Suppressor macrophage (primary cell): ENCODE measurements at regions not wholly inside any gene's neighbourhood (a gene's known extent, or its start where the extent isn't known, plus 50 kb on each side); places are given as distances from the start of the nearest gene placed in this dataset.
A peak's percentile ranks its signal among the peaks of the same experiment; 100 is the strongest.
"Not testable (repeated sequence)": the region's sequence is repeated elsewhere in the genome, so short reads cannot be mapped to it uniquely, and the experiment has no call there.

Source experiments
- DNase-seq, 4 experiments: peaks; one replicate each; pipeline ENCODE4 v3.0.0-alpha.2; 2020 to 2022

DNA sequence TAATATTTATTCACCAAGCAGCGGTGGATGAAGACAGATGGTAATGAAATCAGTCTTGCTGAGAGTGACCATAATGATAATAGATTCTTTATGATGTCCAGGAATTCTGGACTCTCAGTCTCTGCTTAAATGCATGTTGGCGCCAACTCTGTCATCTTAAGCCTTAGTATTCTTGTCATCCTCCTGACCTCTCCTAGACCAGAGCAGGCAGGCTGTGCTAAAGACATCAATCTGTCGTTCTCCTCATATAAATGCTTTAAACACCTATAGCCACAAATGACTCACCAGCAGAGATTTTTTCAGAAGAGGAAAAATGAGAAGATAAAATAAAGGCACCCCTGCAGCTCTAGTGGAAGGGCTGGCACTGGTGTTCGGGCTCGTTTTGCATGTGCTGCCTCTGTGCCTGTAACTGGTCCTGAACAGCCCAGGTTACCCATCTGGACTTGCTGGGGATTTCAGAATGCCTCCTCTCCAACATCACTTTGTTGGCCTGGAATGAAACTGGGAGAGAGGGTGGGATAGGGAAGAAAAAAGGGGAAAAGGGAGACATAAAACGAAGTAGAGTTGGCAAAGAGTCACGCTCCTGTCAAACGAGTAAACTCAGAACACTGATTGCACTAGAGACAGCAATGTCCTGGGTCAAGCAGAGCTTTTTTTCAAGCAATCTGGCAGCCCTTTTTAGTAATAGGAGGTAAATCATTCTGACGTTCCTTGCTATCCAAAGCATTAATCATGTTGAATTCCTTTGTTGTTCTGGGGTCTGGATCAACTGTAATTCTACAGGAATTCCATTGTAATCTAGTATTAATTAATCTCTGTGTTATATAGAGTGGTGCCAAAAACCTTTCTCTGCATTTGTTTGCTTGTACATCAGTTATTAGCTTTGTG lies 195.5 kb upstream of the CLINT1 start:
- DNase-seq, result no peak

DNA sequence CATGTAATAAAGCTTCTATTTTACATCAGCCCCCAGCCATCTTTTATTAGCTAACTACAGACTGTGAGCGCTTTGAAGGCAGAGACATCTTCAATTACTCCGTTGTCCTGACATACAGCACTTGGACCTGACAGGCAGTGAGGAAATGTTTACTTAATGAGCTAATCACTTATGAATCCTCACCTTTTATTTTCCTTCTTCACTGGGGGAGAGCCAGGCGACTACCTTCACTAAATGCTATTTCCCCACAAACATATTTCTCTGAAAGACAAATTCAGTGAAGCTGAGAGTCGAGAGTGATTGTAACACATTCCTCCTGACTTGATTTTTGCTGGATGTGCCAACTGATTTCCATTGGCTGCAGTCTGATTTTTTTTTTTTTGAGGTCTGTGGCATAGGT lies 192.1 kb upstream of the CLINT1 start:
- no peak for DNase-seq

DNA sequence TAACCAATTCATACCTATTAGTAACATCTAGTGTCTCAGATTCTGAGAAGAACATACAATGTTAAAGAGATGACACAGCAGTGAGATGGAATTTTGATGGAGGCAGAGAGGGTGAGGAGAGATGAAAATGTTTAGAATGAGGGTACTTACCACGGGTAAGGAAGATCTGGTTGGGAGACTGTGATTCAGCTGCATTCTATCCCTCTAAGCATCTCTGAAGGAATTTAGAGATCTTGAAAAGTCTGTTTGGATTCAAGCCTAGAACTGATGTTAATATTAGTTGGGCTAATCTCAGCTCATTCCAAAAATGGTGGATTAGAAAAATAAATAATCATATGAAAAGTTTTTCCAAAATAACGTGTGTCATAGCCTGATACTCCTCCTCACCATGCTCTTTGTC lies 191.5 kb upstream of the CLINT1 start:
- no peak for DNase-seq

DNA sequence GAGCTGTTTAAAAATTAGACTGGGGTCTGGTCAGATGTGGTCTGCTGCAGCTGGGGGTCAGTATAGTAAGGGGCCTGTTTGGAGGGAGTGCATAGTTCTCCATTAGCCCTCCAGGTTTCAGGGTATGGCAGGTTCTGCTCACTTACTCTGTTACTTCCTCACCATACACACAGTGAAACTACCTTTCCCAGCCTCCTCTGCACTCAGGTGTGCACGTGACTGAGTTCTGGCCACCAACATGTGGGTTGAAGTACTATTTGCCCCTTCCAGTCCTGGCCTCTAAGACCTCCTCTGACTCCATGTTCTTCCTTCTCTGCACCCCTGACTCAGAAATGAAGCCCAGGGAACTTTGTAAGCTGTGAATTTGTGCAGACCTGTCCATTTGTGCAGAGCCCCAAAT lies 190.5 kb upstream of the CLINT1 start:
- no peak for DNase-seq

DNA sequence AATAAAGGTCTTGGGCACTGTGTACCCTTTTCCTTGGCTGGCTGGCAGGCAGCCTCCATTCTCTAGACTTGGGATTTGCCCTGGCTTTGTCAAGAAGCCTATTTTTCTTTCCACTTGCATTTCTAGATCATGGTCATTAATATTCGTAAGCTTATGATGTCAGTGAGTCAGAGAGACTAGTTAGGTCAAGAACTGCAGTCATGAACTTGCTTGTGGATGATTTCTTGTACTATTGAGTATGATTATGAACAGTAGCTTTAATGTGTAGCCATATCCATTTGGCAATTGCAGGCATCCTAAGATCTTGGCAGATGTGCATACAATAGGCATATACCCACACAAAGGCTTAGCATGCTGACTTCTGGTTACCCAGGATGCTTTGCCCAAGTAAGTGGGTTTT lies 186.8 kb upstream of the CLINT1 start:
- no peak for DNase-seq

DNA sequence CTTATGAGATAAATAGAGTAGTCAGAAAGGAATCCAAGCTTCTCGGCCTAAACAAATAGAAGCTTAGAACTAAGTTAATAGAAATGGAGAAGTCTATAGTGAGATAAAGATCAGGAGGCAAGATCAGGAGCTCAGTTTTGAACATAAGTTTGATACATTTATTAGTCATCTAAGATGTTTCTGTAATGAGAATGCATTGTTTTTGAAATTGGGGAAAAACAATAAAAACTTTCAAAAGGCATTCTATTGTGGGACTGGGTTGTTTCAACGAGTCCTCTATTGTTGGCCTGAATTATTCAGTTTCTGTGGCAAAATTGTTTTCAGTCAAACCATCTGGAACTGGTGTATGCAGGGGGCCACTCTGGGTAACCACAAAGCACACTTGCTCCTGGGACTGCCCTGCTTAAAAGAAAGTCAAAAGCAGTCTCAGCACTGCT lies 181.0 kb upstream of the CLINT1 start:
- DNase-seq, result no peak

DNA sequence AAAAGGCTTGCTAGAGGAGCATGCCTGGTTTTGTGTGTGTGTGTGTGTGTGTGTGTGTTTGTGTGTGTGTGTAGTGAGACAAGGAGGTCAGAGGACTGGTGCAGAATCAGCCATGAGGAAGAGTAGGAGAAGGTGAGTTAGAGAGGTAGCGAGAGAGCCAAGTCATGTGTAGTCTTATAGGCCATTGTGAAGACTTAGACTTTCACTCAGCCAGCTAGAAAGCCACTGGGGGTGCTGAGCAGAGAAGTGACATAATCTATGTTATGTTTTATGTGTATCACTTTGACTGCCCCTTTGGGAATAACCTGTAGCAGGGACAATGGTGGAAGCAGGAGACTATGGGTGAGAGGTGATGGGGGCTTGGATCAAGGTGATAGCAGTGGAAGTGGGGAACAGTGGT lies 180.5 kb upstream of the CLINT1 start:
- no peak for DNase-seq

DNA sequence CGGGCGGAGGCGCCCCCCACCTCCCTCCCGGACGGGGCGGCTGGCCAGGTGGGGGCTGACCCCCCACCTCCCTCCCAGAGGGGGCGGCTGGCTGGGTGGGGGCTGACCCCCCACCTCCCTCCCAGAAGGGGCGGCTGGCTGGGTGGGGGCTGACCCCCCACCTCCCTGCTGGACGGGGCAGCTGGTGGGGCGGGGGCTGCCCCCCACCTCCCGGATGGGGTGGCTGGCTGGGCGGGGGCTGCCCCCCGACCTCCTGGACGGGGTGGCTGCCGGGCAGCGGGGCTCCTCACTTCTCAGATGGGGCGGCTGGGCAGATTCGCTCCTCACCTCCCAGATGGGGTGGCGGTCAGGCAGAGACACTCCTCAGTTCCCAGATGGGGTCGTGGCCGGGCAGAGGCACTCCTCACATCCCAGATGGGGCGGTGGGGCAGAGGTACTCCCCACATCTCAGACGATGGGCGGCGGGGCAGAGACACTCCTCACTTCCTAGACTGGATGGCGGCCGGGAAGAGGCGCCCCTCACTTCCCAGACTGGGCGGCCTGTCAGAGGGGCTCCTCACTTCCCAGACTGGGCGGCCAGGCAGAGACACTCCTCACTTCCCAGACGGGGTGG lies 178.1 kb upstream of the CLINT1 start:
- DNase-seq, result not testable (repeated sequence)

DNA sequence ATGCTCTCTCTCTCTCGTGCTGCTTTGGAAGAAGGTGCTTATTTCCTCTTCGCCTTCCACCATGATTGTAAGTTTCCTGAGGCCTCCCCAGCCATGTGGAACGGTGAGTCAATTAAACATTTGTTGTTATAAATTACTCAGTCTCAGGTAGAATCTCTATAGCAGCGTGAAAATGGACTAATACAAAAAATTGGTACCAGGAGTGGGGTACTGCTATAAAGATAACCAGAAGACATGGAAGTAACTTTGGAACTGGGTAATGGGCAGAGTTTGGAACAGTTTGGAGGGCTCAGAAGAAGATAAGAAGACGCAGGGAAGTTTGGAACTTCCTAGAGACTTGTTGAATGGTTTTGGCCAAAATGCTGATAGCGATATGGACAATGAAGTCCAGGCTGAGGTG lies 175.6 kb upstream of the CLINT1 start:
- not testable (repeated sequence) for DNase-seq

DNA sequence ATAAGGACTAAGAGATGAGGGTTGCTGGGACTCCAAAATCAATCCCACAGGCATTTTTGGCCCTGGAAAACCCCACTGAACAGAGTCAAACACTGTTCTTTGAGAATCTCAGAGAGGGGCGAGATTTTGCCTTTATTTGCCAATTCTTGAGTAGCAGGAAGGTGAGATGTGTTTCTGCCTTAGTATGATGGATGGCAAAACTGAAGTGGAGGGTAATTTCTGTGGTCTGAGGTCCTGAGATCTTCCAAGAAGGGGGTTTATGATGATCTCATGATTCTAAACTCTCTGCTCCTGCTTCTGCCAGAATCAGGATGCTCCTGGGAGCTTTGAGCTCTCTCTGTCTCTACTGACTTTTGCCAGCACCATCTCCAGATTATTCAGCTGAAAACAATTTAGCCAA lies 174.8 kb upstream of the CLINT1 start:
- DNase-seq, result no peak

DNA sequence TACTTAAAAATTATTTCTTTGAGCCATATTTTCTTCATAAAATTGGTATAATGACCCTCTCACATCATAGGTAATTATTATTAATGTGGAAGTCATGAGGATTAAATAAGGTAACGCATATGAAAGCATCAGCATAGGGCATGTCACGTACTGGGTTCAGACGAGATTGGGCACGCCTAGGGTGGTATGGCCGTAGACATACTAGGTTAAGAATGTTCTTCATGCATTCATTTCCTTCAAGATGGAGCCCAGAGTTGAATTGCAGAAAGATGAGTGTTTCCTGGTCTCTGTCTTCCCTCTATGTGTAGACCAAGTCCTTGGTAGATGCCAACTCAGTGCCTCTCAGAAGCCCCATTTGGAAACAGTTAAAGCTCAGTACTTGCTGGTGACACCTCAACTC lies 174.1 kb upstream of the CLINT1 start:
- DNase-seq, result no peak

DNA sequence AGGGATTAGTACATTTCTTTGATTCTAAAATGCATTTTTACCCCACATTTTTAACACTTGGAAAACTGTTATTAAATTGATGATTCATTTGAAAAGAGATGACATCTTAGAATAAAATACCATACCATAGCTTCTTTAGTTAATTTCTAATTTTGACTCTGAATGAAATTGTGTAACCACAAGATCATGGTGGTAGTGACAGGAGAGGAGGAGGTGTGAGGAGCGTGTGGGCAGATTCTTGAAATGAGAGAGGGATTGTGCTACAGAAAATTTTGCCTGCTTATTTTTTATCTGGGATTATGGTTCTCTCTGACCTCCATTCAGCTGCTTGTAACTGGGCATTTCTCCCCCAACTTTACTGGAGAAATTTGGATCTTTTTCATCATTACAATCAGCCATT lies 173.3 kb upstream of the CLINT1 start:
- DNase-seq, result no peak

DNA sequence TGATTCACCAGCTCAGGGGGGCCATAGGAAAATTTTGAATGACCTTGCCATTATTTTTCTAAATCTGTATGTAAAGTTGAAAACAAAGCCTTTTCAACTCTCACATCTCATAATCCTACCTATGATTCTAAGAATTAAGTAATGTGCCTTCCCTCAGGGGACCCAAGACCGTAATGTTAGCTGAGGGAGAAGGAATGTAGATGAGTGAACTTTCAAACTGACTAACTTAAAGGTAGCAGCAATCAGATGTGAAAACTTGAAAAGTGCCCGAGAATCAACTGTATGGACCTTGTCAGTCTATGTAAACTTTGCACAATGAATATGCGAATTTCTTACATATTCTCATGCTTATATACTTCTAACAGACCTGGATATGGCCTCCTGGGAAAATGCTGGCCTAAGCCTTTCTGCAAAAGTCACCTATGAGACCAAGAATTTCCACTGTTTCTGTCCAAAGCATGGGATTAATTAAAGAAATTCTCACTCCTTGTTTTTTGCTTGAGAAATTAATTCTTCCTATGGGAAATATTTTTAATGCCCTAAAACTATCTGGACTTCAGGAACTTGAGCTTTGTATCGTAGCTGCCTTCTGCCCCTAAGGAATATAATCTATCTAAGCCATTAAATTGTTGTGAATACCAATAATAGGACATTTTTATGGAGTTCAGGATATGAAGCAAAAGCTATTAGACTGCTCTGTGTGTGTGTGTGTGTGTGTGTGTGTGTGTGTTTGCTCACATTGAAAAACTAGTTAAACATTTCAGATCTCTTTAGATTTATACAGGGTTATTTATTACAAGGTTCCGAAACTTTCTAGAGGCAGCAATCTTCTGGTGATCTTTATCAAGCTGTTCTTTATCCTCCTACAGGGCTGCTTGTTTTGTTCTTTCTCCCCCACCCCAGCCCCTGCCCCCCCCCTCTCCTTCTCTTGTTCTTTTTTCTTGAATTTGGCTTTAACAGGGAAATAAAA lies 169.1 kb upstream of the CLINT1 start:
- no peak for DNase-seq

DNA sequence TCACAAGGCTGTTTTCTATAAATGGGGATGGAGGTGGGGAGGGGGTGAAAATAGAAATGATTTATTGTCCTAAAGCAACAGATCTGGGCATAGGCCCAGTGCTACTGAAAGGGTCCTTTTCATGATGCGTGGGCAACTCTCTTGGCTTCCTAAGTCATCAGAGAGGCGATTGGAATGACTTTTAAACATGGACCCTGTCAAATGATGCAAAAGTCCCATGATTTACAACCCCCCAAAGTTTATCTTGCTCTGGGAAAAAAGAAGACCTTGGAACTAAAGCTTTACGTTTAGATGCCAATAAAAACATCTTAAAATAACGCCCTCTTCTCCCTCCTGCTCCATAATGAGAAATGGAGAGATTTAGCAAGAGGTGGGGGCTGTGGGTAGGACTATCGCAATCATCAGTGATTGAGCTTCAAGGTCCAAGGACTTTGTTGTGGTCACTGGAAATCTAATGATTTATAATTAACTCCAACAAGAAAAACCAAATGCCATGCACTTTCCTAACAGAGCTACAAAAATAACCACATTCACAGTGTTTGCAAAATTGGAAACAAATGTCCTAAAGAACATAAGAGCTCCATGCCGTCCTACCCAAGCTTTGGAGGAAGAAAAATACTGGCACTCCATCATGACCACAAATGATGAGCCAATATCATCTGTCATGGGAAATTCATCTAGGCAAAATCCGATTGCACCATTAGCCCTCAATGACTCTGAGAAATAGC lies 167.5 kb upstream of the CLINT1 start:
- DNase-seq, result no peak

DNA sequence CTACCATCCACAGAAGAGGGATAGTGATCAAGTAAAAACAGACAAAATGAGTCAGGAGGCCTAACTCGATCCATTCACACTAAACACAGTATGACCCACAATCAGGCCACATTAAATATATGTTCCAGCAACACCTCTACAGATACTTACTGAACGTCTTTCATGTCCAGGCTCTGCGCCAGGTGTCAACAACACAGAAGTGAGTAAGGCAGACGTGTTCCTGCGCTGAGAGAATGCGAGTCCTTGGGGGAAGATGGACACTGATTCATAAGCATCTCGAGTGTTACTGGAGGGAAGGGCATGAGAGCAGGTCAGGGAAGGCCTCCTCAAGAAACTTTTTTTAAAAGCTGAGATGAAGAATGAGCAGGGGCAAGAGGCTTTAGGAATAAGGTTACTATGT lies 164.3 kb upstream of the CLINT1 start:
- DNase-seq, result no peak

DNA sequence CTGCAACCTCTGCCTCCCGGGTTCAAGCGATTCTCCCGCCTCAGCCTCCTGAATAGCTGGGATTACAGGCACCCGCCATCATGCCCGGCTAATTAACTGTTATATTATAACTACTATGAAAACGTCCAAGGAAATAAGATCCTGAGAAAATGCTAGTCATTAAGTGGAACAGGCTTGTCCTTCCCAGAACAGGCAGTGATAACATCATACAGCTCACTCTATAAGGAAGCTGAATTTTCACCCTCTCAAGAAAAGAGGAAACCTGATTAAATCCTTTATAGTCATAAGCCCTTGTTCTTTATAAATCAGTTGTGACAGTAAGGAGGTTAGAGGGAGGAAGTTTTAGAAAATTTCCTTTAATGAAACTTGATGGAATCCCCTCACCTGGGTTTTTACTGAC lies 163.9 kb upstream of the CLINT1 start:
- DNase-seq, result peak in 2 of 4 experiments; percentile 5 to 17

DNA sequence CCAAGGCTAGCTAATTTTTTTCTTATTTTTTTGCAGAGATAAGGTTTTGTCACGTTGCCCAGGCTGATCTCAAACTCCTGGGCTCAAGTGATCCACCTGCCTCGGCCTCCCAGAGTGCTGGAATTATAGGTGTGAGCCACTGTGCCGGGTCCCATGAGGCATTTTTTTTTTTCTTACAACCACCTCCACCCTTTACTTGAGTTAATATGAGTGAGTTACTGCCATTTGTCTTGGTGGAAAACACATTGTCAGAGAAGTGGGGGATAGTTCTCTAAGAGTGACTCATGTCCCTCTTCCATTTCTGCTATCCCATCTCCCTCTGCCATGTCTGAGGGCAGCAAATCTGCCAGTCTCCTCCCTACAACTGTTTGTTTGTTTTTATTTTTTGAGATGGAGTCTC lies 163.4 kb upstream of the CLINT1 start:
- DNase-seq, result no peak

DNA sequence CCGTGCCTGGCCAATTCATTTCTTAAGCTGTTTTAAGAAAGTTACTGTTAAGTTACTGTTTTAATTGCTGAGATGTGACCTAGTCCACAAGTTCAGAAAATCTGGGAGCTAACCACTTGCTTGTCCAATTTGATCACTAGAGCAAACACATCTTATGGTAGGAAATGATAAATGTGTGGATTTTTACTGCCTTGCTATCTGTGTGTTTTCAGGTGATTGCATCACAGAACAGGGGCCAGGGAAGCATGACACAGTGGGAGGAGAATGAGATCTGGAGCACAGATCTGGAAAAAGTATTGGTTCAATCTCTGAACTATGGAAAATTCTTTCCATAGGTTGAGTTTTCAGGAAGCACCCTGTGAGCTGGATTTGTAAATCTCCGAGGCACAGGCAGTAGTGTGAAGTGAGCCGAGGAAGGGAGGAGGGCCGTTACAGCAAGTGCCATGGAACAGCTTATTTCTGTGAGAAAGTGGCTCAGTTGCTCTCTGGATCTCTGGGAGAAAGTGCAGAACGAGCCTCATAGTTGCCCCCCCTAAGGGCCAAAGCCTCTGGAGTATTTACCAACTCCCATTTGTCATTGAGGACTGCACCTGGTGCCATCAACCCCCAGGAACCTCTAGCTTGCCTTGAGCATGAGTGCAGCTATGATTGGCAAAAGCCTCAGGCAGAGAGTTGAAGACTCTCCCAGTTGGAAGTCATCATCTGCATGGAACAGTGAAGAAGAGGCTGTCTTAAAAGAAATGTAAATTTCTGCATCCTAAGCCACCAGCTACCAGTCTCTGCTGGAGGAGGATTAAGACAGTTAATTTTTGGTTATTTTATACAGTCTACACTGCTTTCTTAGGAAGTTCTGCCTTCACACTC lies 161.8 kb upstream of the CLINT1 start:
- no peak for DNase-seq

DNA sequence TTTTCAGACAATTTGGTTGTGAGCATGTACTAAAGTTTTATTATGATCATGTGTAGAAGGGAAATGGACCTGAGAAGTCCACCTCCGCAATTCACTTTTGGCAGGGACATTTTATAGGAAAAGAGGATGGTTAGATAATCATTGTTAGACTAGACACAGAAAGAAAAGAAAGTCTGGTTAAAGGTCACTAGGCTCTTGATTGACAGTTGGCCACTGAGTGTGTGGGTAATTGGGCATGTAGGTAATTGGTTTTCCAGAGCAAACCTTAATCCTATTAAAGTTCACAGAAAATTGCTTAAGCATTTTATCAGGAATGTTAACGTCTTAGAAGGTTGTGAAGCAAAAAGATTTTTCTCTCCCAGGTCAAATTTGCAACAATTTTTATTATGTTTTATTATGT lies 158.5 kb upstream of the CLINT1 start:
- no peak for DNase-seq

DNA sequence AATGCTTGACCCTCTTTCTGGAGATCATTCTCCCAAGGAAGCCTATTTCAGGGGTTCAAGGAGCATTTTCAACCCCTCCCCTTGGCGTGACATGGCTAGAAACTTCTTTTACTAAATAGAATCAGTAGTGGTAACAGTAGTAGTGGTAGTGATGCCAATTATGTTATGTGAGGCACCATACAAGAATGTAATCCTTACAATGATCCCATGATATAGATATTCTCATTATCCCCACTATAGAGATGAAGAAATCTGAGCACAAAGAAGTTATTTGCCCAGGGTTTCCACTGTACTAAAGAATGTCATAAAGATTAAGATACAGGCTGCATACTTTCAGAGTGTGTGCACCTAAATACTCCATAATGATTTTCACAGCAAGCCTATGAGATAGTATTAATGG lies 155.4 kb upstream of the CLINT1 start:
- no peak for DNase-seq

DNA sequence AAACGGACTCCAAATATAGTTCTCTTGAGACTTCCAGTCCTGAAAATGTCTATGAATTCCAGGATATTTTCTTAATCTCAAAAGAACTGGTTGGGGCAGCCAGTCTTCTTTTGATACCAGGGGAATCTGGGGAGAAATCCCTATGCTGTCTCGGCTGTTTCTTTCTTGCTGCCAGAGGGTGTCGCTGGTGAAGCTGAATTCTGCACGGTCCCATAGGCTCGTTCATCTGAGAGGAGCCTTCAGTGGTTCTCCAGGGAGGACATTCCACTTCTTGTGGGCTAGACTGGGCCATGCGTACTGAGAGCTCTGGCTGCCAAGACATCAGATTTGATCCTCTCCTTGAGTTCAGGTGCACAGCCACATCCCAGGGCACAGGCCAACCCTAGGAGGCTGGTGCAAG lies 155.0 kb upstream of the CLINT1 start:
- DNase-seq, result peak in 3 of 4 experiments; percentile 25 to 45 (median 26)
